DMS79 (cell line): ENCODE measurements at regions not wholly inside any gene's neighbourhood (a gene's known extent, or its start where the extent isn't known, plus 50 kb on each side); places are given as distances from the start of the nearest gene placed in this dataset.

Source experiments
- DNase-seq: peaks from one replicate; lab custom pipeline; 2025; lab: John Stamatoyannopoulos, UW

DNA sequence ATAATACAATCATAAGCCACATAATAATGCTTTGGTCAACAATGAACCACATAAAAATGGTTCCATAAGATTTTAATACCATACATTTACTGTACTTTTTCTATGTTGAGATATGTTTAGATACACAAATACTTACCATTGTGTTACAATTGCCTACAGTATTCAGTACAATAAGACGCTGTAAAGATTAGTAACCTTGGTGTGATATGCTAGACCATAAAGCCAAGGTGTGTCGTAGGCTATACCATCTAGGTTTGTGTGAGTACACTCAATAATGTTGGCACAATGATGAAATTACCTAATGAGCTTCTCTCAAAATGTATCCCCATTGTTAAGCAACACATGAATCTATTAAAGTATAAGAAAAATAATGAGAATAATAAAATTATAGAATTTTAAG is 662.3 kb downstream of the SATB2 start:
- DNase-seq: no peak

DNA sequence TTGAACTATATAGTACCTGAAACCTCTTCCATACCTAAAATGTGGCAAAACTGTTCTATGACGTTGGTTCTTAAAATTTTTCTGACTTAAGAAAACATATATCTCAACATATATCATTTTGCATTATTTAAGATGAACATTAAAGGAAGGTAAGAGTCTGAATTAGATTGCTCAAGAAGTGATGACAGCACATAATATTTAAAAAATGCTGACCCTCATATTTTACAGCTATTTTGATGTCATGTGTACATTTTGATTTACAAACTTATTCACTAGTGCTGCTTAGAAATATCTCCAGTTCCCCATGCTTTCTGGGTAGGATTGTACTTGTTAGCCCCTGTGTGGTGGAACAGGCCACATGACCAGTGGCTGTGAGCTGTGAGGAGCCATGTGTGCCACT is 666.1 kb downstream of the SATB2 start:
- DNase-seq: no peak

DNA sequence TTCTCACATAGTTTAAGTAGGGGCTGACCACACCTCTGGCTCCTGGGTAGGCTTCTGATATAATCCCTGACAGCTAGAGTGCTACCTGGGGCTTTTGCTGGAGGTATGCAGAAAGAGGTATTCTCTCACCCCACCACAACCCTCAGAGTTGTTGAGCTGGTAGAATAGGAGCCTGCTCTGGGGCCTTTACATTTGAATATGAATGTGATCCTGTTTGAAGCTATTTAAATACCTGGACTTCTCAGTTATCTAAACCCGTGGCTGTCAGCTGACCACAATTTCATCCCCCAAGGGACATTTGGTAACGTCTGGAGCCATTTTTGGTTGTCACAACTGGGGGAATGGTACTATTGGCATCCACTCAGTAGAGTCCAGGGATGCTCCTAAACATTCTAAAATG is 669.1 kb downstream of the SATB2 start:
- DNase-seq: no peak

DNA sequence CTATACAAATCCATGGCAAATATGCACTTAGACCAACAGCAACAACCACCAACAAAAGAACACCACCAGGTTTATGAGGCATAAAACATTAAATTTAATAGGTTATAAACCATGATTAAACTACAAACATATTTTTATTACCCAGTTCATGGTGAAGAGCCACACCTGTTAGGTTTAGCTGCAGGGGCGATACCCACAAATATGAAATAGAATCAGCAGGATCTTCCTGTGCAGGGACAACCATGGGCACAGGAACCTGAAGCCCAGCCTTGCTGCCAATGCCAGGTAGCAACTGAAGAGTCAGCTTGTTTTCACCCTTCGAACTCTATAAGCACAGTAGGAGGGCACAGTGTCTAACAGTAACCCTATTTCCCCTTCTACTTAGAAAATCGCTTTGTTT is 675.0 kb downstream of the SATB2 start:
- no peak for DNase-seq

DNA sequence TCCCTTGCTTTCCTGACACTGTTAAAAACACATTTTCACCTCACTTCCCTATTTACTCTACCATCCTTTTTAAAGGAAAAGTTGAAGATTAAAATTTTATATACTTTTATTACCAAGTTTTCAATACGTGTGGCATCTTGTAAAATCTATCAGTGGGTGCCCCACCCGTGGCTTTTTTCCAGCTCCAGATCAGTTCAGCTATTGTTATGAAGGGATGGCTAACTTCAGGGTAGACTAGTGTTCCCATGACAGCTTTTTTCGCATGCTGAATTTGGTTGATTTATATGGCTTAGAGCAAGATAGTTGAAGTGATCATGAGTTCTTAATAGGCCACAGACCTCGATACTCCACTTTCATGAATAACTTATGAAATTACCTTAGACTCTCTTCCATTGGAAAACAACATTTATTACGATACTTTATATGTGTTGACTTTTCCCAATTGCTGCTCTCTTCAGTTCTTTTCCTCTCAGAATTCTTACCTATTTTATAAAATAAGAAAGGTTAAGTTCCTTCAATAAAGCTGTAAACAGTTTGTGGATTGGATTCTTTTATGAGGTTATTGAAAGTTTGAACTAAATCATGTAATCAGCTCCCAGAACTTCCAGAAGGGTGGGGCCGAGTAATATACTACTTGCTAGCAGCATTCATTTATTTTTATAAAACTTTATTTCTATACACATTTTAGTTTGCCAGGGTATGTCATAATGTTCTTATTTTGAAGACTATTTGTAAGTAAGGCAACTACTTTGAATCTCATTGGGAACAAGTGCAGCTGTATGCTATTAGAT is 680.9 kb downstream of the SATB2 start:
- DNase-seq: no peak

DNA sequence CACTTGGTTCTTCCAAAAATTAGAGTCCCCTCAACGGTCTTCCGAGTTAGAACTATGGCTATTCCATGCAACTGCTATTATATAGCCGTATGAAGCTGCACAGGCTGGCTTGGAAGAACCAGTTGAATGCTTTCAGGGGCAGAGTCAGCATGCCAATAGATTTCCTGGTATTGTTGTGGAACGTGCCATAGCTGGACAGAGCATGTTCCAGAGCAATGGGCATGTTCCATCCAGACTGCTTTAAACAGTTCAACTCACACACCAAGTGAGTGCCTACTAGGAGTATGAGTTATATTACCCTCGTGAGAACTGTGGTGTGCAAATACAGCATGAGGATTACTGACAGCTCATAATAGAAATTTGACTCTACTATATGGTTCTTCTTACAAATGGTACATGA is 682.0 kb downstream of the SATB2 start:
- DNase-seq: no peak

DNA sequence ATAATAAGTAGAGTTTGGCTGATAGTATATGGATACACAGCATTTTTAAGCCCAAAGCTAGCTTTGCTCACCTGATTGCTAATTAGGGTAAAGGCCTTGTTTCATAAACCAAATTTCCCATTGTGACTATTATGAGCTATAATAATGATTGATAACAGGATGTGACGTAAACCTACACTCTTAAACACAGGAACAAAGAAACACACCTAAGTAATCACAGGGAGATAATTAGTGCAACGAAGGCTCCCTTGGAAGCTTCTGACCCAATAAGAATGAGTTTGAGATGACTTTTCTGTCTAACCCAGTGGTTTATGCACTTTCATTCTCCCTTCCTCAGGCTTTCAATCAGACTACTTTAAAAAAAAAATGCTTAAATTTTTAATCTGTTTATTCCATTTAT is 683.2 kb downstream of the SATB2 start:
- DNase-seq: no peak

DNA sequence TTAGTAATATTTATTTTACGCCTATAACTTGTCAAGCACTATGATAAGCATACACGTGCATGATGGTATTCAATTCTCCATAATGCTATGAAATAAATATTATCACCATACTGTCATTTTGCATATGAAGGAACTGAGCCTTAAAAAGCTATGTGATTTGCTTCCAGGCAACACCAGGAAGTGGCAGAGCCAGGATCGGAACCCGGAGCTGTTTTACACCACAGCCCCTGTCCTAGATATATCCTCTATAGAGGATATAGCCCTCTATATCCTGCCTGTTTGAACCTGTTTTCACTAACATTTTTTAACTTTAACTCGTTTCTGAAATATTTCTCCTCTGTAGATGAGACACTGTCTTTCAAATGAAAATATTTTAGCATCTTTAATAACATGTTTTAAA is 690.0 kb downstream of the SATB2 start:
- no peak for DNase-seq

DNA sequence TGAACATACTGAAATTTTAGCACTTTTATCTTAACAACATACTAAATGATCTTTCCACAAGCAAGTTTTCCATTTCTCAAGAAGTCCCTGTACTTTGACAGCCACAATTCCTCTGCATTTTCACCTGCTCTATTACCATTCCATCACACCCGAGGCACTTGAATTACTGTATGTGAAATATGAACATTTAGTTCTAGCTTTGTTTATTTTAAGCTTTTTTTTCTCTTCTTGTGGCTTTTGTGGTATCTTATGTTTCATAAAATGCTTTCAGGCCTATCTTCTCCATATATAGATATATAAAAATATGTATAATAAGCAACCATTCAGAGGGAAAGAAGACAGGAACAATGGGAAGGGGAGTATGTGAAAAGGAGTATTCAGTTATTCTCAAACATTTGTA is 693.9 kb downstream of the SATB2 start:
- no peak for DNase-seq

DNA sequence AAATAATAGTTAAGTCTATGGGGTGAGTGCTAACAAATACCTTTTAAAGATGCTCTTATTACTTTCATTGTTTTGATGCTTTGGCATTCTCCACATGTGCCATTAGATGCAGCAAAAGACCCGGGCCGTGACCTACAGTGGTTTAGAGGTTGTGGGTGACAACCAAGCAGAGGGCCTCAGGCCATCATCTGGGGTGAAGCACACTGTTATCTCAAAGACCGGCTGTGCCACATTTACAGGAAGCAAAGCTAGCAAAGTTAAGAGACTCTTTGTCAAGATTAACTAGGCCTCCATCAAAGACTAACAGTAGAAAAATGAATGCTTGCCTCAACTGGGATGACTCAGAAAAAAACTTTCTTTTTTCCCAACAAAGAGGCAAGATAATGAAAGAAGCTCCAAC is 695.3 kb downstream of the SATB2 start:
- no peak for DNase-seq

DNA sequence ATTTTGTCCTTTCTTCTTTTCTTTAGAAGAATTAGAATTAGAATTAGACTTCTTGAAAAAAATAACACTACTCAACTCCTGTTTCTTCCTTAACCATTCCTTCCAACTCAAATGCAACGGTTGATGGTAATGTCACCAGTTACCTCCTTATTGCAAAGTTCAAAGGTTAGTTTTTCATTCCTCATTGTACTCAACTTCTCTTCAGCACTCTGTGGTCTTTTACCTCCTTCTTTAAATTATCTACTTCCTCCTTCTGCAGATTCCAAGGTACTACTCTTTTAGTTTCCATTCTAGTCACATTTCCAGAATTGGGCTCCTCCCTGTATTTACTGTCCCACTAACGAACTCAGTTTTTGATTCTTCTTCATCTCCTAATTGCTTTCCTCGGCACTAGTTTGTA is 700.7 kb downstream of the SATB2 start:
- DNase-seq: no peak

DNA sequence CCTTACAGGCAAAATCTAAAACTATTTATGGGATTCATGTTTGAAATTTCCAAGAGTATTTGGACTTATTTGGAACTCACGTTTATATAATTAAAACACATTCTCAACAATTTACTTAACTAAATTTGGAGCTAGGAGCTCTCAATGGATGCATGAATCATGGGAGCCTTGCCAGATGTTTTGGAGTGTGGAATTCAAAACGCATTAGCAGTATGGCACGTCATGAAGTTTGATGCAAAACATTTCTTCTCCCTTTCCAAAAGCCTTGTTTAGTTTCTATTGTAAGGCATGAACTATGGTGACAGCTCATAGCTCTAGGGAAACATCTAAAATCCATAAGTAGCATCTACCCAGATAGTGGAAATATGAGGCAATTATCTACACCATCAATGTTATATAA is 701.6 kb downstream of the SATB2 start:
- DNase-seq: no peak

DNA sequence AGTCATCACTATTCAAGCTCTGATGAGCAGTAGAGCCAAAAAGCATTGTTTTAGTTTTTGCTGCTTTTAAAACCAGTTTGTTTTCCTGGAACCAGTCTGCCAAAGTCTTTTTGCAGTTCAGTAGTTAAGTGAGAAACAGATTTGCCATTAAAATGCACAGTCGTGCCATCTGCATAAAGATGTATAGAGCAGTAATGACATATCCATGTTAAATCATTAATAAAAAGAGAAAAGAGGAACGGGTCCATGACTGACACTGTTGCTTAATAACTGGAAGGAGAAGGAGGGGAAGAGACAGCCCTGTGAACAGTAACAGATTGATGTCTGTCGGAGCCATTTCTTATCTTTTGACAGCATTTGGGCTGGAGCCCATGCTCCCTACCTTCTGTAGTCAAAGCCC is 704.6 kb downstream of the SATB2 start:
- DNase-seq: no peak

DNA sequence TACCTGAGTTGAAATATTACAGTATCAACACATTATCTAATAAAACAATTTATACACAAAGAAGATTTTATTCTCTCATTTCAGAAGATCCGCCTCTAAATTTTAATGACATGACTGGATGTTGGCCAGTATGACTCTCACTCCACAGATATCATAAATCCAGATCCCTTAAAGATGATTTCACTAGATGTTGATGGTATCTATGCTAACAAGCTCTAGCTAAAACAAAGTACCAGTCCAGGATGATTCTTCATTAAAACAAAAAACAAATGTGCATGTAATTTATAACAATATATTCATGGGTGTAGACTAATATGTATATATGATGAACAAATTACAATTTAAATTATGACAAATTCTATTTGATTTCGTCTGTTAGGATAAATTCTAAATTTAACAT is 708.4 kb downstream of the SATB2 start:
- no peak for DNase-seq

DNA sequence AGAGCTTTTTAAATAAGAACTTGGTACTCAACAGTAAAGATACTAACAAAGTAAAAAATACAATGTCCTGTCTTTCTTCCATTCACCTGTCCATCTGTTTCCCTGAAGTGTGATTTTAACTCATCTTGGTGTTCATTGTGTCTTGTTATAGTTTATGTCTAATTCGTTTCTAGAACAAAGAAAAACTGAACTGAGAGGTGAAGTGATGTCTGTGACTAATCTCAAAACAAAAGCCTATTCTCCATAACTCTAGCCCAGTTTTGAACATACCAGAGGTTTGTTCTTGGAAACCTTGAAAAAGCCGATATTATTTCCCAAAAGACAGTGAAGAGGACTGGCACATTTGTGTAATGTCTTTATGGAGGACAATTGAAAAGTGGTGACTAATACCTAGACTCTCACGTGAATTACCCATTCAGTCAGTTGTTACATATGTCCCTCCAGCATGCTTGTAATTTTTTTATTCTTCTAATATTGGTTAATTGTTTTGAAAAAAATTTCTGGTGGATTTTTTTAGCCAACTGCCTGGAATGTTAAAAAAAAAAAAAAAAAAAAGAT is 725.8 kb downstream of the SATB2 start:
- DNase-seq: no peak

DNA sequence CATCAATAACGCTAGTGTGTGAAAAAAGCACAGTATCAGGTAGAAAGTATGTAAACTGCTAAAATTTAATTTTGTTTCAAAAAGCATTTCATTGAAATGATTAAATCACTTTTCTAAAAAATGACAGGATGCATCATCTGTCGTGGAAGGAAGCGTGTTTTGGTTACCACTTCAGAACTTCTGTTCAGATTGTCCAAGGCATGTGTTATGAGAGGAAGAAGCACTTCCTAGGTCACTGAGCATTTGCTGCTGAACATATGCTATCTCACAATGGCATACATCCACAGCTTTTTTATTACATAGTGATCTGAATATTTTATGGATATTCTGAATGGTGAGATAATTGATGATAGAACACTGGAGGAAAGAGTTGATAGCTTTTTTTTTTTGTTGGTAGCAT is 737.5 kb downstream of the SATB2 start:
- no peak for DNase-seq

DNA sequence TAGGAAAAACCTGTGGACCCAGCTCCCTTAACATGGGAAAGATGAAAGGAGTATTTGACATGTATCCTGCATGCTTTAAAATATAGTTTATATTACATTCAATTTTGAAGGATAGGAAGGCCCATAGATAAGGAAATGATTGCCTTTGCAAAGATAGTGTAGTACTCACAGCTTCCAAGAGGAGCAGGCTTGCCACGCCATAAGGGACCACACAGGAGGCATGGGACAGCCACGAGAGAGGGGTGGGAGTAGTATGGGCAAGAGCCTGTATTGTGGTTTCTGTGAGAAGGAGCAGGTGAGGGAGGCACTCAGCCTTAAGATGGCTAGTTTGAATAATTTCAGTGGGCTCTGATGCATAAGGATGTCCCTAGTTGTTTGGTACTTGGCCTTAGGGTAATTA is 740.3 kb downstream of the SATB2 start:
- DNase-seq: no peak

DNA sequence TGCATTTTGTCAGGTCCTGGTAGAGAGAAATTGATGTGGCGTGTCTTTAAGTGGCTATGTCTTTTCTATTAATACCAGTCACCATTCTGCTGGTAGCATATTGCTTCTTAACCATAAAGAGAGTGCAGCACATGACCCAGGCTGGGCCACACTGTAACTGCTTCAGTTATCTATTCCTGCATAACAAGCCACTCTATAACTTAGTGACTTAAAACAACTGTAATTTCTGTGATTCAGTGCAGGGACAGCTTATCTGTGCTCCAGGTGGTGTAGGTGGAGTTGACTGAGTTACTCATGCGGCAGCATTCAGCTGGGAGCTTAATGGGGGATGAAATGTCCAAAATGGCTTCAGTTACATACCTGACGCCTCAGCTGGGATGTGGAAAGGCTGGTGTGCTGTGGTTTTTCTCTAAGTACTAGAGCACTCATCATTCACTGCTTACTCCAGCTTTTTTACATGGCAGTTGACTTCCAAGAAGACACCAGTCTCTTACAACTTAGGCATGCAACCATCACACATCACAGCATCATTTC is 742.4 kb downstream of the SATB2 start:
- DNase-seq: no peak

DNA sequence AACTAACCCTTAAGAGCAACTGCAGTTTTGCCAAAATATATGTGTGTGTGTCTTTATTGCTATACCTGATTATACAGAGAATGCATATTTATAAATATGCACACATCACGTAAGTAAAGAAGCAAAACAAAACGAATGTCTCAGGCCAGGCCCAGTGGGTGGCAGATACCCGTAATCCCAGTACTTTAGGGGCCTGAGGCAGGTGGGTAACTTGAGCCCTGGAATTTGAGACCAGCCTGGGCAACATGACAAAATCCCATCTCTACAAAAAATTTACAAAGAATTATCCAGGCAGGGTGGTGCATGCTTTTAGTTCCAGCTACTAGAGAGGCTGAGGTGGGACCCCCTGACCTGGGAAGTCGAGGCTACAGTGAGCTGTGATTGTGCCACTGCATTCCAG is 745.3 kb downstream of the SATB2 start:
- no peak for DNase-seq

DNA sequence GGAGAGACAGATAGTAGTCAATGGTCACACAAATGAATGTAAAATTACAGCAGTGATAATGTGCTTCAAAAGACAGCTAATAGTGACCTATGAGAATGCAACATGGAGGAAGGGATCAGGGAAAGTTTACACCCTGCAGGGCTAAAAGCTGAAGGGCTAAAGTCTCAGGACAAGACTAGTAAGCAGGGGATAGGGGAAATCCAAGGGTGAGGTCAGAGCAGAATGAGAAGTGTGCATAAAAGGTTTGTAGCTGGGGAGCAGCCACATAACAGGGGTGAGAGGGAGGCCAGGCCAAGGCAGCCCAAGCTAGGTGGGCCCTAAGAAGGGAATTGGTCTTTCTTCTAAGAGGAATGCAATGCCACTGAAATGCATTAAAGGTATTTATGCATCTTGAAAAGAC is 746.3 kb downstream of the SATB2 start:
- no peak for DNase-seq

DNA sequence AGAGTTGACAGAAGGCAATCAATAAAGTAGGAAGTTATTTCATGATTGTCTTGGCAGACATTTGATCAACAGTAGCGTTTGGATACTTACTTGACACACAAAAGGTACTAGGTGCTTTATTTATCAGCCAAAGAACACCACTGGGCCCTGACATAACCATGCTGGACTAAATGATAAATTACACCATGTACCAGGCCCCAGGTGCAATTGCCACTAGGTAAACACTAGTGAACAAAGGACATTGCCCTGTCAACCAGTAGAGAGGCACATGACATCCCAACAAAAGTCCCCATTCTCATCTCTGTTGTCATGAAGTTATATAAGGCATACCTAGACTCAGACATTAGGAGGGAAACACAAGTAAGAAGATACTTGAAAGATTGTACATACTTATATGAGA is 747.2 kb downstream of the SATB2 start:
- DNase-seq: no peak

DNA sequence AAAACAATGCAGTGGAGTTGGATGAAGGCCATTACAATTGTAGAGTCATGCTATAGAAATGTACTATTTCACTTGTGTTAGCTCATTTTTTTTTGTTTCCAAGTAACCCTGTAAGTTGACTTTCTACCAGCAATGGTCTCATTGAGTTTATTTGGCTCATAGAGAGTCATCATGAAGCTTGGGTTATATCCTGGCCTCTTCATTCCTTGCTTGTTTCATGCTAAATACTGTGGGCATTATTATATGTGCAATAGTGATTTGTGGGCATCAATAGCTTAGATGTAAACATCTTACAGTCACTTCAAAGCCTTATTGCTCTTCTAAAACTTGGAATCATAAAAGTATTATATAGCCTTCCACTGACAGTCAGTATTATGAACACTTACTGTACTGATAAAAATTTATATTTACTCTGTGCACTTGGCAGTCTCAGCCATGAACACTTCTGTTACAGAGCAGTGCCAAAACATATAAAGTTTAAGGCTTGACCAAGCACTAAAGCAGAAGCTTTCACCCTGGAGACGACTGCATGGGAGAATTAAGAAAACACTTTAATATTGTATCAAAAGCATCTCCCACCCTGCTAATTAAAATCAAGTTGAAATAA is 751.2 kb downstream of the SATB2 start:
- DNase-seq: no peak

DNA sequence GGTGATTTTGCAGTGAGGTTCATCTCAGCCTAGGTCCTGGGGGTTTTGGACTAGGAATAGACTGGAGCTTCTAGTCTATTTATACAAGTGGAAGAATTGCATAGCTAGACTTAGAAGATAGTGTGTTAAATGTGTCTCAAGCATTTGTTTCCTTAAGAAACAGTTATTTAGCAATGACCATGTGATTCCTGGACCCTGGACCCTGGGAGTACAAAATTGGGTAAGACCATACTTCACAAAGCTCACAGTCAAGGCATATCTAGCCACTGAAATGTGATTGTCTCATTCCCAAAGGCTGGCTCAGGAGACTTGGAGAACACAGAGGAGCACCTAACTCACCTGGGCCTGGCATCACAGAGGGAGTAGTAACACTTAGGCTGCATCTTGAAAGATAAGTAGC is 754.5 kb downstream of the SATB2 start:
- DNase-seq: no peak

DNA sequence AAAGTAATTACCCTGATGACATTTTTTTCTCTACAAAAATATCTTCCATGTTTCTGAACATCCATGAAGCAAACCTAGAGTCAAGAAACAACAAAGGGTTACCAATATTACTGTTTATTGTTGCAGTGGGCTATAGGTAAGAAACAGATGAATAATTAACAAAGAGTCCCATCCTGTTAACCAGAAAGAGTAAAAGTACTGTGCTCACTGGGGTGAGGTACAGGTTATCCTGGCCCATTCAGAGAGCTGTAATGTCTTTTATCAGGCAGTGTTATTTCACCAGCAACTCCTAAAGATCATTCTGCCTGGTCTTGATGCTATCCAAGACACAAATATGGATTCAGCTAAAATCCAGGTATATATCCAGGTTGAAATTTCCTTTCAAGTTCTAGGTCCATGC is 754.9 kb downstream of the SATB2 start:
- no peak for DNase-seq
